Stimulated activated naive CD8-positive, alpha-beta T cell treated with anti-CD3 and anti-CD28 coated beads, Interleukin-15, Interleukin-2, amounts not matched to agents 100 U/mL and 50 U/mL, for 24 hours (primary cell): ENCODE measurements at regions not wholly inside any gene's neighbourhood (a gene's known extent, or its start where the extent isn't known, plus 50 kb on each side); places are given as distances from the start of the nearest gene placed in this dataset.

Source experiments
- ATAC-seq: fragments of 150-1000 bp; cut with Tn5 transposase; one replicate; pipeline ENCODE4 v1.10.0; 2021
- DNase-seq: peaks from one replicate; pipeline ENCODE4 v3.0.0; 2021

GRCh38 chr3:137061186-137061585, 103.4 kb downstream of the IL20RB start:
- ATAC-seq (no peak), DNase-seq (no peak)

- ATAC-seq (no peak), DNase-seq (no peak)
These were observed 104.5 kb downstream of the IL20RB start for GRCh38 chr3:137062250-137062649.

- ATAC-seq (no peak), DNase-seq (no peak)
These were observed 107.6 kb downstream of the IL20RB start for GRCh38 chr3:137065381-137065780.

- no peak for DNase-seq
- ATAC-seq: no peak
These were observed 108.3 kb downstream of the IL20RB start for GRCh38 chr3:137066092-137066491.

- DNase-seq (no peak), ATAC-seq (no peak)
These were observed 113.3 kb downstream of the IL20RB start for GRCh38 chr3:137071104-137071503.

DNA sequence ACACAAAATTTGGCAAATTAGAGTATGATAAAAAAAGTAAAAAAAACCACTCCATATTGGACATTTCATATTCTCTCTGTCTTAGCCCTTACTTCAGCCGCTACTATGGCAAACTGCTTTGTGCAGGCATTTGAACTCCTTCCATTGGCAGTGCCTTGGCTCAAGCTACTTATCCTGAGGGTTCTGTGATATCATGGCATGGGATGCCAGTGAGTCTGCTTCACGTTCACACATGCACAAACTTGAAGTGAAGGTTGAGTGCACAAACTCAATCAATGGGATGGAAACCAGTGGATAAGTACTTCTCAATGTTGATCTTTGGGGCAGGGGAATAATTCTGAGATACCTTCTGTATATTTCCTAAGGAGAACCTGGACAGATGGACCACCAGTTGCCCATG, 117.2 kb downstream of the IL20RB start:
- no peak for ATAC-seq

DNA sequence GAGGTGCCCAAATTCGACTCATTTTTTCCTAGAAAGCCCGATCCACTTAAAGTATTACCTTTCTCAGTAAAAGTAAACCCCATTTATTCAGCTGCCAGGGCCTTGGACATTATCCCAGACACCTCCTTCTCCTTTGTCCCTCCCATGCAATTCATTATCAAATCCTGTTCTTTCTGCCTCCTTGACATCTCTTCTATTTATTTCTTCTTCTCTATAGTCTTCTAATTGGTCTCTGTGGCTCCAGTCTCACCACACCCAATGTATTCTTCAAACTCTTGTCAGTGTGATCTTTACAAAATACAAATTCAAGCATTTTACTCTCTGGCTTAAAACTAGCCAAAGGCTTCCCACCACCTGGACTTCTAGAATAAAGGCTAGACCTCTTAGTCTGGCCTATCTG, 120.3 kb downstream of the IL20RB start:
- no peak for DNase-seq
- no peak for ATAC-seq

More for the DNA sequence above, 117.2 kb downstream of the IL20RB start:
- no peak for DNase-seq

DNA sequence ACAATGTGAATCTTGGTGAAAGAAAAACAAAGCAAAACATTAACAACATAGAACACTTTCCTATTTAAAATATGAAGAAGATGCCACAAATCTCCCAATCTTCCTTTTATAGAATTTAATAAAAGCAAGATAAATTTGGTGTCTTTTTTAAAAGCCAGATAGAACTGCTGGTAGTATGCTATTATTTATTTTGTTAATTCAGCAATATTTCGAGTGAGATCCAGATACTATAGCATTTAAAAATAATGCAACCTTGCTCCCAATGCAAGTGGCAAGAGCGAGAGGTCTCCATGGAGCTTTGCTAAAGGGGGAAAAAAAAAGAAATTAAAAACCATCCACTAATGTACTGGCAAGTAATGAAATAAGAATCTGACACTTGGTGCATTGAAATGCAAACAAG, 121.8 kb downstream of the IL20RB start:
- DNase-seq: no peak
- no peak for ATAC-seq

- DNase-seq: no peak
- no peak for ATAC-seq
These were observed 123.9 kb downstream of the IL20RB start for GRCh38 chr3:137081711-137082110.

DNA sequence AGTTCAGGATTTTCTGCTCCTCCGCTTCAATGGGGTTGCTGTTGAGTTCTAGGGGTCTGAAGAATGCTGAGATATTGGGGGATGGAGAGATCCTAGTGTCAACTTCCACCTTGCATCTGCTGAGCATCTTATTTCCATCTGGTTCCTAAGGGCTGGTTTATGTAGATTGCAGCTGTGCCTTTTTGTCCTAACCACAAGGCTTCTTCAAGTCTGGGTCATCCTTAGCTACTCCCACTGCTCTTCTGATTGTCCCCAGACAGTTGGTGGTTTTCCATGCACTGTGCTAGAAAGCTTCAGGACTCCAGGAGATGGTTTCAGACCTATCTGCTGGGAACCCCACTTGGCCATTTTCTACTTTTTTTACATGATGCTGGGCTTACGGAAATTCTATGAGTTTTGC, 125.0 kb downstream of the IL20RB start:
- ATAC-seq: no peak

GRCh38 chr3:137083332-137083731, 125.5 kb downstream of the IL20RB start:
- DNase-seq: no peak

More for the DNA sequence above, 125.0 kb downstream of the IL20RB start:
- no peak for DNase-seq

DNA sequence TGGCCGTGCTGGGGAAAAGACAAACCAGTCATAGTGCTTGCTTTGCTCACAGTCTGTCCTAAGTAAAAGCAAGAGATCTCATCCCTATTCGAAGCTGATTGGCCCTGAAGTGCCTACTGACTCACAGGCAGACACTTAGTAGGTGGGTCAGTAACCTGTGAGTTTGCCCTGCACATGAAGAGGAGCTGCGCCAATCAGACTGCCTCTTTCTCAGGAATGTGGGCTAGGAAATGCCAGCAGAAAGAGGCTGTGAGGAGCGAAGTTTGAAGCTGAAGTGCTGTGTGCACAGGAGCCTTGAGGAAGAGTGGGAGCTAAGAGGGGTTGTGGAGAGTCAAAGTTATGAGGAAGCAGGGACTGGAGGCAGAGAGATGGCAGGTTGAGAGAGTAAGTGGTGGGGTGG, 126.8 kb downstream of the IL20RB start:
- DNase-seq (no peak), ATAC-seq (no peak)

More at GRCh38 chr3:137083332-137083731, 125.5 kb downstream of the IL20RB start:
- ATAC-seq: no peak

- DNase-seq (no peak), ATAC-seq (no peak)
These were observed 139.6 kb downstream of the IL20RB start for GRCh38 chr3:137097386-137097785.

DNA sequence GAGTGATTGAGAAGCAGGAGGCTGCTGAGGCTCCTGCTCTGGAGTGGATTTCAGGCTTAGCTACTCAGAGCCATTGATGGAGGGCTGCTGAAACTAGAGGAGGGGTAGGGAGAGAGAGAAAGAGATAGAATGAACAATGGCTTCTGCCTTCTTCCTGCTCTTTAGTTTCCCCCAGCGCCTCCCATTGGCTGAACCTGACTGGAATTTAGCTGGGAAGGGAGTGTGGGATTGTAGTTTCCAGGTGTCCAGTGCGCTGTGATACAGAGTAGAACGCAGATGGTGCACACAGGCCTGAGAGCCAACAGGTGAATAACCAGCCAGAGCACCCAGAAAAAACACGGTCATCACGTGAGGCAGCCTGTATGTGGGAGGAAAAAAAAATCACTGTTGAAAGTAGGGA, 140.1 kb downstream of the IL20RB start:
- no peak for ATAC-seq
- DNase-seq: no peak

DNA sequence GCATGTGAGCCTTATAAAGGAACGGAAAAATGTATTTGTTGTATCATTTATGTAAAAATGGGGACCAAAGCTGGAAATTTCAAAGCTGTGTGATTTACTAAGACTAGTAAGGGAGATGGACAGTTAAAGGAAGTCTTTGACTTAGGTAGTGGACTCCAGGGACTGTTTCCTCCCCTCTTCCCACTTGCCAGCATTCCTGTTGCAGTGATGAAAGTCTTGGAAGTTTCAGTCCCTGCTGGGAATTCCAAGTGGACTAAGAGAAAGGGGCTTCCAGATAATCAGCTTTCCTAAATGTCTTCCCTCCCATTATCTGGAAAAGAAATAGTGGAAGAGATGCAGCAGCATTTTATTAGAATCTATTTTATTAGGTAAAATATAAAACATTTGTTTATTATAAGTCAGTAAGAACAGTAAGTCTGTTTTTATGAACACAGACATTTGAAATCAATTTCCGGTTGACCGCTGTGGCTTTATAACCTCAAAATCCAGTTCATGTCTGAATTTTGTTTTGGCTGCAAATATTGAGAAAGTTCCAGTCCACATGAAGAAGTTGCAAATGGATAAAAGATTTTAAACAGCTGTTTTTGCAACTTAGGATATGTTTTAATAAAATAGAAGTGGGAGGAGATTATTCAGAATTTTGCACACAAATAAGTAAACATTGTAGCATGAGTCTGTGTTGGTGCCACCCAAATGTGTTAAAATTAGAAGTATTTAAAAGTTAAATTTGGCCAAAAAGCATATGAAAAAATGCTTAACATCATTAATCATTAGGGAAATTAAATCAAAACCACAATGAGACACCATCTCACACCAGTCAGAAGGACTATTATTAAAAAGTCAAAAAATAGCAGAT, 141.8 kb downstream of the IL20RB start:
- DNase-seq: no peak
- ATAC-seq: no peak

DNA sequence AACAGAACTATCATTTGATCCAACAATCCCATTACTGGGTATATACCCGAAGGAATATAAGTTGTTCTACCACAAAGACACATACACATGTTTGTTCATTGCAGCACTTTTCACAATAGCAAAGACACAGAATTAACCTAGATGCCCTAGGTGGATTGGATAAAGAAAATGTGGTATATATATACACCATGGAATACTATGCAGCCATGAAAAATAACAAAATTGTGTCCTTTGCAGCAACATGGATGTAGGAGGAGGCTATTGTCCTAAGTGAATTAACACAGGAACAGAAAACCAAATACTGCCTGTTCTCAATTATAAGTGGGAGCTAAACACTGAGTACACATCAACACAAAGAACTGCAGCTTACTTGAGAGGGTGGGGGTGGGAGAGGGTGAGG, 142.5 kb downstream of the IL20RB start:
- no peak for DNase-seq
- no peak for ATAC-seq

- DNase-seq (no peak), ATAC-seq (no peak)
These were observed 146.0 kb downstream of the IL20RB start for GRCh38 chr3:137103739-137104138.

GRCh38 chr3:137105277-137105977, 147.6 kb downstream of the IL20RB start:
- DNase-seq: no peak
- ATAC-seq: no peak

DNA sequence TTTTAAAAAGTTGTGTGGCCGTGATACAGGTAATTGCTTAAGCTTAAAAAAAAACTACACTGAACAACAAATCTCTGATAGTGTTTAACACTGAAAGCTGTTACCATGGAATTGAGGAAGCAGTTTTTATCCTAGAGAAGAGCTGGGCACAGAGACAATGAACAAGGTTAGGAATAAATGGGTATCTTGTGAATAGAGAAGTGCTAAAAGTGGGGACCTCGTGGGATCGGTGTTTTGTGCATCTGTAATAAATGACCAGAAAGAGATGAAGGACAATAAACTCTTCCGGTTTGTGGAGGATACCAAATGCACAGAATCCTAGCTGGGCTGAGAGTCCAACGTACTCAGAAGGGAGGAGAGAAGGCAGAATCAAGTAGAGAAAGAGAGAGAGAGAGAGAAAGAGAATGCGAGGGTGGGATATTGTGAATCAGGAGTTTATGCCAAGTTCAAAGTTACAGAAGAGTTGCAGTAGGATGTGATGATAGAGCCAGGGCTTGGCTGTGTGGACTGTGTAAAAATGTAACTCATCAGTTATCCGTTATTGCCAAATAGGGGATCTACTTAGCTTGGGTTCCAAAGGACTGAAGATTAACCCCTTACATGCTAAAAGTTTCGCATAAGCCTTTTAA, 148.9 kb downstream of the IL20RB start:
- ATAC-seq (no peak), DNase-seq (no peak)

DNA sequence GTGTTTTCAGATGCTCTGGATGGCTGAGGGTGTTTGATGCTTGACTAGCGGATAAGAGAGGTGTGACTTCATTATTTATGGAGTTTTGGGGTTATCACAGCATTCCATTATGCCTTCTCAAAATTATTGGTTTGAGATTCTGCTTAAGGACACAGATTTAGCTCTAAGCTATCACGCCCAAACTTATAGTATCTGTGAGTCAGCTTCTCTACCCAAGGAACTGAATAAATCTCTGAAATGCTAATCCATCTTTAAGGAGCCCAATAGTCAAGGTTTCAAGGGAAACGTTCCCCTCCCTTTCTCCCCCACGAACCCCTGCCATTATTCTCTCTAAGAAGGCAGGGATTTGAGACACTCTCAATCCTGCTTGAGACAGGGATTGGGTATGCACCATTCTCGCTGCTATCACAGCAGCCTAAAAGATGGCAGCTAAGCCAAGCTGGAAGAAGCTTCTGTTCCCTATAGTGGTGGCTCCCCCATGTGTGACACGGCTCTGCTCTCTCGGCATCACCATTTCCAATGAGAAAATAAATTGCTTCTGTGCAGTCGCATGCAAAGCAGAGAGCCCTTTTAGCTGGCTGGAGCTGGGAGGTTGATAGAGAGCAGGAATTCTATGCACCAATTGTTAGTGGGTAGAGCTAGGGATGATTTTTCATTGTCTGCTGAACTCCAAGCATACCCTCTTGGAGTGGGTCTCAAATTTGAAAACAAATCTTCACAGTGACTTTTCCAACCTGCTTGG, 151.1 kb downstream of the IL20RB start:
- ATAC-seq: no peak
- DNase-seq: no peak

DNA sequence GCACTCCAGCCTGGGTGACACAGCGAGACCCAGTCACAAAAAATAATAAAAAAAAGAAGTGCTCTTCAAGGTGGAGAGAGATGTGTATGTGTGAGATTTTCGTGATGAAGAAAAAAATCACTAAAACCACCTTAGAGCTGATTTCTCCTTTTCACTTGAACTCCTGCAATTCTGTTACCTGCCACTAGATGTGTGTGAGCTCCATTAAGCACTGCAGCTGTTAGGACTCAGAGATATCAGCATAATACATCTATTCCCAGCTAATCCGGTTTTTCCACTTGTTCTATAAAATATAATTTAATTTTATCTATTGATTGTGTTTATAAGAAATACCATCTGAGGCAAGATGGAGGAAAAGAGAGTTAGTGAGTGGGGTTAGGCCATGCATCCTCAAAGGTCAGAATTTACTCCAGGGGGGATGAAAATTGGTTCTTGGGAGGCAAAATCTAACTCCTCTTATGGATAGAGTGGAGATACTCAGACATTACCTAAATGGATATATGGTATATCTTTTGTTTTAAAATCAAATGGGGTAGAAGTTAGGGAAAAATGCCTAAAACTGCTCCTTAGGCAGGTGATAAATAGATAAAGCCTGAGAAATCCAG, 152.7 kb downstream of the IL20RB start:
- DNase-seq: no peak
- ATAC-seq: no peak

- no peak for DNase-seq
- ATAC-seq: no peak
These were observed 153.7 kb downstream of the IL20RB start for GRCh38 chr3:137111497-137111896.
